ENCODE measurements at regions not wholly inside any gene's neighbourhood (a gene's known extent, or its start where the extent isn't known, plus 50 kb on each side); places are given as distances from the start of the nearest gene placed in this dataset.

DNA sequence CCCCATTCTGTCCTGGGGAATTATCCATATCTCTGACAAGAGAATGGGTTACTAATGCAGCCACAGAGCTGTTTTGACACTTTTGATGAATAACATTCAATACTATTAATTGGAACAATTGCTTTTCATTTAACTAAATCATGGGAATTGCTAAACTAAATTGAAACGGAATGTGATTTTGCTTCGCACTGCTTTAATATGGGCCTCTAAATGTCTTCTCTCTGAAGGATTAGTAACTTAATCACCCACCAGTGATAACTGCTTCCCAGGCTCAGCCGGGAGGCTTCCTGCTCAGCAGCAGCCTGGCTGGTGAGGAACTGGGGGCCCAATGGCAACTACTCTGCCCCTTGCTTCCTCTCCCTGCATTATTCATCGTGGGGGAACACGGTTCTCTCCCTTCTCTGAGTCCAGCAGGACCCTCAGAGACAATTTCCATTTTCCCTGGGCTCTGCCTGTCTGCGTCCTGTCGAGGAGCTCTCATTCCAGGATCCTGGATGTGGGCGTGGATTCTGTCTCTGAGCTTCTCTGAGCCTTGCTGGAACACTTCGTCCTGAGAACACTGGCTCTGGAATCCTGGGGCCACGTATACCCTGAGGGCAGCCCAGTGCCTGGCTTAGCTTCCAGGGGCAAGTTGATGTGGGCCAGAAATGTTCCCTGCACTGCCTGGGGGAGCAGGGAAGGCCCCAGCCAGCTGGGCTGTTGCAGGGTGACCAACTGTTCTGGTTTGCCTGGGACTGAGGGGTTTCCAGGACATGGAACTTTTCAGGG lies 308.9 kb downstream of the DHX35 start:
- DNase-seq (ENCODE audit: low spot score) = no peak
- TF ChIP-seq, protein P1, sequence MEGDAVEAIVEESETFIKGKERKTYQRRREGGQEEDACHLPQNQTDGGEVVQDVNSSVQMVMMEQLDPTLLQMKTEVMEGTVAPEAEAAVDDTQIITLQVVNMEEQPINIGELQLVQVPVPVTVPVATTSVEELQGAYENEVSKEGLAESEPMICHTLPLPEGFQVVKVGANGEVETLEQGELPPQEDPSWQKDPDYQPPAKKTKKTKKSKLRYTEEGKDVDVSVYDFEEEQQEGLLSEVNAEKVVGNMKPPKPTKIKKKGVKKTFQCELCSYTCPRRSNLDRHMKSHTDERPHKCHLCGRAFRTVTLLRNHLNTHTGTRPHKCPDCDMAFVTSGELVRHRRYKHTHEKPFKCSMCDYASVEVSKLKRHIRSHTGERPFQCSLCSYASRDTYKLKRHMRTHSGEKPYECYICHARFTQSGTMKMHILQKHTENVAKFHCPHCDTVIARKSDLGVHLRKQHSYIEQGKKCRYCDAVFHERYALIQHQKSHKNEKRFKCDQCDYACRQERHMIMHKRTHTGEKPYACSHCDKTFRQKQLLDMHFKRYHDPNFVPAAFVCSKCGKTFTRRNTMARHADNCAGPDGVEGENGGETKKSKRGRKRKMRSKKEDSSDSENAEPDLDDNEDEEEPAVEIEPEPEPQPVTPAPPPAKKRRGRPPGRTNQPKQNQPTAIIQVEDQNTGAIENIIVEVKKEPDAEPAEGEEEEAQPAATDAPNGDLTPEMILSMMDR (IDR thresholded peaks at IDR 0.05; ENCODE audit: extremely low read depth, missing control alignments) = no peak

DNA sequence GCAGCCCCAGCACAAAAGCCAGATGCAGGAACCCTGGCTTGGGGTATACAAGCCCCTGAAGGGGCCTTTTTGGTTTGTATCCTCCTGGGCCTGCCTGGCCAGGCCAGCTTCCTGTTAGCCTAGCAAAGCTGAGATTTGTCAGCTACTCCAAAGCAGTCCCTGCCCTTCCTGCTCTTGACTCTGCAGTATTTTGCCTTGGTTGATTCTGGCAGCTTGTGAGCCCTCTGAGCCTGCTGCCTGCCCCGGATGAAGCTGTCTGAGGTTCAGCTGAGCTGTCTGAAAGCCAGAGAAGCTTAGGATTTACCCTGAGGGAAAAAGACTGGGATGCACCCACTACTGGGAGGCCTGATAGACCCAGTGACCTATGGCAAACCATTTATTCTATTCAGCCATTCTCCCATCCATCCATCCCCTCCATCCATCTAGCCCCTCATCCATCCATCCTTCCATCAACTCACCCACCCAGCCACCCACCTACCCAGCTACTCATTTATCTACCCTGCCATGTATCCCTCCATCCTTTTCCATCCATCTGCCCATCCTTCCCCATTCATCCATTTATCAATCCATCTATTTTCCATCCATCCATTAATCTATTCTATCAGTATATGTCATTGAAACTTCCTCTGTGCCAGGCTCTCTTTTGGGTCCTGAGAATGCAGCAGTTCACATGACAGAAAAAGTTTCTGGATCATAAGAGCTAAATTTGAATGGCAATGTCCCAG lies 307.5 kb downstream of the DHX35 start:
- DNase-seq (ENCODE audit: low spot score) = no peak
- TF ChIP-seq, protein P1 (IDR thresholded peaks at IDR 0.05; ENCODE audit: extremely low read depth, missing control alignments) = no peak

DNA sequence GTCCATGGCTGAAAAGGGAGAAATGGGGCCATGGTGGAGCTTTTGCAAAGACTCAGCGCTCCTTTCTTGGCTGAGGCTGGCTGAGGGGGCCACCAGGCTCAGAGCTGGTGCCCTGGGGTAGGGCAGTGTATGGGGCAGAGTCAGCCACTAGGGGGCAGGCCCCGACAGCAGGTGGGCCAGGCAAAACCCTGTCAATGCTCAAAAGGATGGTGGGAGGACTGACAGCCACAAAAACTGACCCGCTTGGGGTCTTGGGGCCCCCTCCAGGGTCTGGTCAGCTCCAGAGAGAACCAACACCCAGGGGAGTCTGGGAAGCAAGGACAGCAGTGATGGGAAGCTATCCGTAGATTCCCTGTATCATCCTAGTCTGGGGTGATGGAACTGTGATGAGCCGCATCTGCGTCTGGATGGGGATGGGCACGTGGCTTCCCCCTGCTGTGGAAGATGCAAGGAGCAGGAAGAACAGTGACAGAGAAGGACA lies 306.9 kb downstream of the DHX35 start:
- peak; percentile 61 for DNase-seq (ENCODE audit: low spot score)
- TF ChIP-seq, protein P1 (IDR thresholded peaks at IDR 0.05; ENCODE audit: extremely low read depth, missing control alignments) = peak; percentile 88

DNA sequence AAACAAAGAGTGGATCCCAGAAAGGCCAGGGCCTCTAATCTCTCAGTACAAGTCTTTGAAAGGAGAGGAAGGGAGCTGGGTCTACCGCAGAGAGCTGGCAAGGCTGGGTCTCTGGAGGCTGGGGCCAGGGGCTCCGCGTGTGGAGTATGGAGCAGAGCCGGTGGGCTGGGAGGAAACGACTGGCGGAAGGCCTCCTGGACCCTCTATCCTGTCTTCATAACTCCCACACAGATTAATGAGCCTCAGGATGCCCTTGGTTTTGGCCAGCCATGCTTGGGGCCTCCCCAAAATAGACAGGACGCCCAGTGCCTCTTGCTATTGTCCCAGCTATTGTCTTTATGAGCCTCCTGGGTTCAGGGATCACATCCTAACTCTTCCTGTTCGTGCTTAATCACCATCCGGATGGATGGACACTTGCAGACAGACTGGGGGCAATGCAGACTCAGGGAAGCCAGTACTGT lies 306.4 kb downstream of the DHX35 start:
- TF ChIP-seq, protein P1 (IDR thresholded peaks at IDR 0.05; ENCODE audit: extremely low read depth, missing control alignments) = peak; percentile 10
- no peak for DNase-seq (ENCODE audit: low spot score)

DNA sequence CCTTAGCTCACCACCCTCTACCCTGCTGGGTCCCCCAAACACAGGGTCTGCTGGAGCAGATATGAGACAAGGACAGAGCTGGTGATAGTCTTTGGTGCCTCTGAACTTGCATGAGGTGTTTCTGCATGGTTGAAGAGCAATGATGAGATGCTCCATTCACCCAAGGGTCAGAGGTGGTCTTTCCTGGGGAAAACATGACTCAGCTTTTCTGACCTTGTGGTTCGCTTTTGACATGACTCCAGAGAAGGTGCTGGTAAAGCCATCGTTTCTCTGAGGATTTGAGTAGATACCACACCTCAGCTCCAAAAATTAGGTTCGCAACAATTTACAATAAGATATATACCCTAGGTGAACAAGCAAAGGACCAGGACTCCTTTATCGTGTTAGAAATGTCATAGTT lies 304.8 kb downstream of the DHX35 start:
- no peak for DNase-seq (ENCODE audit: low spot score)
- TF ChIP-seq, protein P1 (IDR thresholded peaks at IDR 0.05; ENCODE audit: extremely low read depth, missing control alignments) = no peak

DNA sequence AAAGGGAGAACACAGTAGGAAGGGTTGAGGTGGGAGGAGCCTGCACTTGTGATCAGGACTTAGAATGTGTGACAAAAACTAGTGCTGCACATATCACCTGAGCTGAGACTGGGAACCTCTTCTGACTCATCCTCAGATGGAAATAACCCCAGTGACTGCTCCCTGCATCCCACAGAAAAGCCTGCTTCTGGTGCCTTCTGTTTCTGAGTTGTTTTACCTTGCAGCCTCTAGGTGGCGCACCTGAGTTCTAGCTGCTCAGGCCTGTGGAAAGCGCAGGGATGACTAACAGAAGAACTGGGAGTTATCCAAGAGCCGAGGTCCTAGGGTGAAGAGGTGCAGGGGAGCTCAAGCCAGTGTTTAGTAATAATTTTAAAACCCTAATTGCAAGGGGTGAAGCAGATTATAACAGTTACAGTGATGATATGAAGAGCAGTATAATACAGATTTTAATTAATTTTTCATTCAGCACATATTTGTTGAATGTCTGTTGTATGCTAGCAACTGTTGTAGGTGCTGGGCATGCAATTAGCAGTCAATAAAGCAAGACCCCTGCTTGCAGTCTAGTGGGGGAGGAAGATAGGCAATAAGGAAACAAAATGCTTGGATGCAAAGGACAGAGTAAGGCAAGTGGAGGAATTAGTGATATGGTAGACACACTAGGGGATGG lies 302.5 kb downstream of the DHX35 start:
- TF ChIP-seq, protein P1 (IDR thresholded peaks at IDR 0.05; ENCODE audit: extremely low read depth, missing control alignments) = peak; percentile 76
- peak; percentile 58 for DNase-seq (ENCODE audit: low spot score)
